Urothelium cell line (cell line): ENCODE measurements at regions not wholly inside any gene's neighbourhood (a gene's known extent, or its start where the extent isn't known, plus 50 kb on each side); places are given as distances from the start of the nearest gene placed in this dataset.

Experiments used
- DNase-seq: peaks from one replicate; pipeline ENCODE4 v3.0.0; 2011; ENCODE audit warnings: low spot score, mixed read lengths
- FAIRE-seq: peaks from 2 replicates; lab custom pipeline; 2011; peaks lifted over from hg19 to GRCh38; lab: Jason Lieb, UNC

DNA sequence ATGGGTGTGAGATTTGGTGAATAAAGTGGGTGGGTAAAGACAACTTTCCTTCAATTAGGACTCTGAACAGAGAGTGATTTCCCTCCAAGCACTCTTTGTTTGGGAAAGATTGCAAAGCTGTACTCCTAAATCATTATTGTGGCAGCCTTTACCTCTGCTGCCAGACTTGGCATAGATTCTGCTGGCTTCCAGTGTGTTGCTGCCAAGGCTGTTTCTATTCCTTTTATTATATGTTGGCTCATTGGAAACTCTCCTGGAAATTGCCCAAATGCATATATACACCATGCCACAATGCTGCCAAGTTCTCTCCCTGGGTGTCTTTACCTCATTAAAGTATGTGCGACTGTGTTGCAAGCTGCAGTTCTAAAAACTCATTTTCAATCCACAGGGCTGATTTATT is 668.0 kb downstream of the MRPL39 start:
- DNase-seq (no peak), FAIRE-seq (no peak)

DNA sequence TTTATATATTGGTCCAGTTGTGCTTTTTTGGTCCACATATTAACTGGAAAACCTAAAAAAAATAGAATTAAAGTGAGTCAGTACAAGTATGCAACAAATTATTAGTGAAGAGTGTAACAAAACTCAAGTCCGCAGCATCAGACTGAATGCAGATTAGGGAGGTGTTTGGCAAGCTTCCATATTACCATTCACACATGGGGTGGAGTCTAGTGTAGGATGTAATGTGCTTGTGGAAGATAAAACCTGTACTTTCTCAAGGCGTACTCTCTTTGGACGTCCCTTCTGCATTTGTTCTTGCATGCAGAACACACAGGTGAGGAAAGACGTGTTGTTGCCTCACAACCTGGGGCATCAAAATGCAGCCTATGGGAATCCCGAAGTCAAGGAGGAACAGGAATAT is 668.7 kb downstream of the MRPL39 start:
- DNase-seq: no peak
- no peak for FAIRE-seq

DNA sequence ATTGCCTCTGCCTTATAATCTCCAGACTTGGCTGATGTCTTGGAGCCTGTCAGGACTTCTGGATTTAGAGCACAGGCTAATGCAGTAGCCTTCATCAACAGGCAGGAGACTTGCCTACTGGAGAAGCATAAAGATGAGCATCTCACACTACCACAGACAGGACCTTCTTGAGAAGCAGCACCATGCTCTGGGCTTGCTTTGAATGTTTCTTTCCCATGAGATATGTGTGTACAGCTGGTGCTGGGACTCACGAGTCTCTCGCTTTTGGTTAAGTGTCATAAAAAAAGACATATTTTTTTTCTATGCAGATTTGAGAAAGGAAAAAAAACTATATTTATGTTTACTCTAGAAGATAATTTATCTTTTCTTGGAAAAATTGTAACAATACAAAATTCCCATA is 671.3 kb downstream of the MRPL39 start:
- no peak for DNase-seq
- FAIRE-seq: no peak

DNA sequence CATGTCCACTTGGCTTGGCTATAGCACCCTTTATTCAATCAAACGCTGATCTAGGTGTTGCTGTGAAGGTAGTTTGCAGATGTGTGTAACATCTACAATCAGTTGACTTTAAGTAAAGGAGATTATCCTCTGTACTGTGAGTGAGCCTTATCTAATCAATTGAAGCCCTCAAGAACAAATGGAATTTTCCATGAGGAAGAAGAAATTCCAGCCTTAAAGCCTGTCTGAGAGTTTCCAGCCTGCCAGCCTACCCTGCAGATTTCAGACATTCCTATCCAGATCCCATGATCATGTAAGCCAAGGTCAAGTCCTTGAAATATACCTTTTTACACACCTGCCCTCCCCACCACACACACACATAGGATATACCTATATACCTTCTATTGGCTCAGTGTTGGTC is 696.7 kb downstream of the MRPL39 start:
- DNase-seq (no peak), FAIRE-seq (no peak)

DNA sequence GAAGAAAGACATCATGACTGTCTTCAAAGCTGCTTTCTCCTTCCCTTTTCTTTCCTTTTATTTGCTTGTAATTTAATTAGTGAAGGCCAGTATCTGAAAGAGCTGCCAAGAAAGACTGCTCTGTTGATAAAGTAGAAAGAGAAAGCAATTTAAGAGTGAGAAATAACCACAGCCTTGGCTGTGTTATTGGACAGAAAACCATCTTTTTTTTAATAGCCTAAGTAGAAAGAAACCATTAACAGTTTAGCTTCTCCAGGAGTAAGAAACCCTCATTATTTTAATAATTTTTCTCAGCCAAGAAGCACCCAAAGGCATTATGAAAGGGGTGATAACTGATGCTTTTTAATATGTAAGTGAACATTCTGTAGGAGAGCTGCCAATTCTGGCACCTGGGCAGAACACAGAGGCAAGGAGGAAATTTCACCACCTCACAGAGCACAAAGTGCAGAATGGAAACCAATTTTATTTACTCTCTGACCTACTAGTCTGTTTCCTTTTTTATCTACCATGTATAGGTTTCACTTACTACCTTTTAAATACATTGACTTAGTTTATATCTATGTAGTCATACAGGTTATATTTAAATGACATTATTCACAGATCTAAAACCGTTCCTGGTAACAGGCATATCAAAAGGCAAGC is 703.2 kb downstream of the MRPL39 start:
- FAIRE-seq: no peak
- no peak for DNase-seq

DNA sequence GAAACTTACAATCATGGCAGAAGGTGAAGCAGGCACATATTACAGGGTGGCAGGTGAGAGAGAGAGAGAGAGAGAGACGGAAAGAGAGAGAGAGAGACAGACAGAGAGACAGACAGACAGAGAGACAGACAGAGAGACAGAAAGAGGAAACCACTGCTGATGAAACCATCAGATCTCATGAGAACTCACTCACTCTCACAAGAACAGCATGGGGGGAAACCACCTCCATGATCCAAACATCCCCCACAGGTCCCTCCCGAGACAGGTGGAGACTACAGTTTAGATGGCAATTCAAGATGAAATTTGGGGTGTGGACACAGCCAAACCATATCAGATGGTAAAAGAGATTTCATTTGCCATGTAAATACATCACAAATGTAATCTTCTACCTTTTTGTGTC is 708.1 kb downstream of the MRPL39 start:
- FAIRE-seq: no peak

DNA sequence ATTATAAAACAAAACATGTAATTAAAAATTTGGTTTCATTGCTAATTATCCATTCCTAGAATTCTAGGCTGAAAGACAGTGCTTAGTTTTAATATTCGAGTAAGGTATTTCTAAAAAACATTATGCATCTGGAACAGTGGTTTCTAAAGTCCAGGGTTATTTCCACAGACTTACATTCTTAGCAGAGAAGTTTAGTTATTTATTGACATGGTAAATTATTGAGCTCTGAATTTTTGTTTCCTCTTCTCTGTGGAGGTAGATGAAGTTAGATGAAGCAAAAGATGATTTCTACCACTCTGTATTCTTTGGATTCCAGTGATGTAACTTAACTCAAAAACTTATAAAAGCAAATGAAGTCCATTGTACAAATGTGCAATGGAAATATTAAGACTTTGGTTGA is 709.4 kb downstream of the MRPL39 start:
- DNase-seq (no peak), FAIRE-seq (no peak)

More for the DNA sequence above, 708.1 kb downstream of the MRPL39 start:
- no peak for DNase-seq

DNA sequence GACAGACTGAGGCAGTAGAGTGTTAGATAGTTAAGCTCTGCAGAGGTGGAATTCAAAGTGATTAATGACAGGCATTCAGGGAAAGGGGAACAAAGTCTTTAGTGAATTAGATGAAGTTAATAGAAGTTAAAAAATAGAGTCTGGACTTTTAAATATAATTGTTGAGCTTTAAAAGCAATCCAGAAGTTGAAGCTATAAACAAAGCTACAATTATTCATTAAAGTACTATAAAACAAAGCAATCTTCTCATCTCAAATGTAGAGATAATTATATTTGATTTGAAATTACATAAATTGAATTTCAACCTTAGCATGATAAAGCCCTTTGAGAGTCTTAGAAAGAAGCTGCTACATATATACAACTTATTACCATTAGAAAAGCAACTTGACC is 710.6 kb downstream of the MRPL39 start:
- FAIRE-seq: no peak
- no peak for DNase-seq

DNA sequence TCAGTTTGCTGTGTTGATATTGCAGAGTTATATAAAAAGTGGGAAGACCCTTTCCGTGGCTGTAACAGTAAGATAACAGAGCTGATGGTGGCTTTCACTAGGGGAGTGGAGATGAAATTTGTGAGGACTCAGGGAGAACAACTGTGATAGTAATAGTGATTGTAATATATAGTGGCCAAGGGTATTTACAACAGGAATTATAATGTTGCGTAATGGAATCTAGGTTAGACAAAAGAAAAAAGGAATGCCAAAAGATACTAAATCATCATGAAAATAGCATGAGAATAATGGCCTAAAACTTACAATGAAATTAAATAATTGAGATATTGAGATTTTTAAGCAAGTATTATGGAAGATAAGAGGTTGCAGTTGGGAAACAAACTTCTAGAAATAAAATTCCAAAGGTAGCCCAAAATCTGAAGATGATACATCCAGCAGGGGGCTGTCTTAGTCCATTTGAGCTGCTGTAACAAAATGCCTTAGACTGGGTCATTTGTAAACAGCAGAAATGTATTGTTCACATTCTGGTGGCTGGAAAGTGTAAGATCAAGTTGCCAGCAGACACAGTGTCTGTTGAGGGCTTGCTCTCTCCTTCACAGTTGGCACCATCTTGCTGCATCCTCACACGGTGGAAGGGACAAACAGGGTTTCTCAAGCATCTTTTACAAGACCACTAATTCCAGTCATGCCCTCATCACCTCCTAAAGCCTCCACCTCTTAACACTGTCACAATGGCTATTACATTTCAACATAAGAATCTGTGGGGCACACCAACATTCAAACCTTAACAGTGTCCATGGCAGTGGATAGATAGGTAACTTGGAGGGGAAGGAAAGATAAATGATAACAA is 711.2 kb downstream of the MRPL39 start:
- FAIRE-seq: no peak
- DNase-seq: no peak

DNA sequence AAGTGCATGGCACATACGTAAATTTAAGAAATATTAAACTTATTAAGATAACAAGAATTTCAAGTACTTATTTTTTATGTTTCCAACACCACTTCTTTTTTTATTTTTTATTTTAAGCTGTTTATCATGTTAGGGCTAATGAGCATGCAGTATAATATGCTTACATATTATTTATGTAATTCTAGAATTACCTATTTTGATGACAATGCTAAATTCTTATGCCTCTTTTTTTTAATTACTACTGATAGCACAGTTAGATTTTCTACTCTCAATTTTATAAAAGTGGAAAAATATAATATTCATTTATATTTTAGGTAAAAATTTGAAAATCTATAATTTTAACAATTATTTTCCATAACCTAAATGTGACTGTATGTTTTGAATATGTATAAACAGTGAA is 713.0 kb downstream of the MRPL39 start:
- no peak for DNase-seq

DNA sequence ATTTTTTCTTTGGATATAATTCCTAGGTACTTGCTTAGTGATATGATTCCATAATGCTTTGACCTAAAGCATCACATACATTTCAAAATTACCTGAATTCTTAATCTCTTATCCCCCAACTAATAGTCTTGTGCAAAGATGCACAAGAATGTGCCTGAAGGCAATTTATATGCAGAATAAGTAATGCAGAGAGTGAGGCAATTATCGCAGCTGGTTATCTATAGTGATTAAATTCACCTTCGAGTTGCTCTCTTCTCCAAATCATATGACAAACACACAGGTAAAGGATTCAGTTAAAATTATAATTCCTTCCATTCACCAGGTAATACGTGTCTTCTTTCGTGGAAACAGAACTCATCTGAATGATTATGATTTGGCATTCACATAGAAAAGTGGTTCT is 717.3 kb downstream of the MRPL39 start:
- no peak for FAIRE-seq
- DNase-seq: no peak

More for the DNA sequence above, 713.0 kb downstream of the MRPL39 start:
- FAIRE-seq: no peak

DNA sequence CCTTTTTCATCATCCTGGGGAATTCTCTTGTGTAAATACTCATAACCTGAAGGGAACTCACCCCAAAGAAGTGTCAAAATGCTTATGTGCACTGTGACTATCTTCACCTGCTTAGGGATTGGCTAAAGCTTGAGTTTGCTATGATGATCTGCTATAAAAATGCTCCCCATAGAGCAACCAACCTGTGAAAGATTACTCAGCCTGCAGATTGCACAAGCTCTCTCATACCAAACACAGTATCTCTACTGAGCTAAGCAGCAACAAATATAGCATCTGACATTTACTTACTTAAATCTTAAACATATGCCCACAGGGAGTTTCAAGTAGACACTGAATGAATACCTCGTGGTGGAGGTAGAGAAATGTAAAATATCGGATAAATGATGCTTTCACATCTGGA is 725.8 kb downstream of the MRPL39 start:
- no peak for DNase-seq
- no peak for FAIRE-seq

DNA sequence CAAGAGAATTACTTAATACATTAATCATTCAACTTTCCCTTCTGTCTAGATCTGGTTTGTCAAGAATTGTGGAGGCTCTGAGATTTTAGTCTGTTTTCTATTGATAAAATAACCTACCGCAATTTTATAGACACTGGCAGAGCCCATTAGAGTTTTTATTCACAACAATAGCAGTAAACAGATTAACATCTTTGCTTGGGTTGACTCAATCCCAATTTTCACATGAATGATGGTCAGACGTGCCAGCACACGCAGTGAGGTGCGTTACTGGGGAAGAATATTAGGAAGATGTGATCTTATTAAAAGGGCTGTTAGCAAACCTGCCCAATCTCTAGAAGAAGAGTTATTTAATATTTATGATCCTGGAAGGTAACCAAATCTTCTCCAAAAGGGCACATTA is 736.6 kb downstream of the MRPL39 start:
- FAIRE-seq (no peak), DNase-seq (no peak)

DNA sequence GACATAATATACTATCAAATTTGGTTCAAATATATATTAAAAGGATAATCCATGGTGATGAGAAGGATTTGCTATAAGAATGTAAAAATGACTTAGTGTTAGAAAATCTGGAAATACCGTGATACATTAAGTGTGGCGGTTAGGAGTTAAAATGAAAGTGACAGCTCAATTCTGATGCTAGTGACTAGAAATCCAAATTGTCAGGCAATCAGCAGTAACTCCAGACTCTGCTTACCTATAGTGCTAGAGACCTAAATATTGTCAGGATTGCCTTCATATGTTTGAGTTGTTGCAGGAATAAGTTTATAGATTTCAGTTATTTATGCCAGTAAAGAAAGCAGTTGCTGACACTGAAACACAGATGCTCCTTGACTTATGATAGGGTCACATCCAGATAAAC is 737.4 kb downstream of the MRPL39 start:
- DNase-seq (no peak), FAIRE-seq (no peak)

DNA sequence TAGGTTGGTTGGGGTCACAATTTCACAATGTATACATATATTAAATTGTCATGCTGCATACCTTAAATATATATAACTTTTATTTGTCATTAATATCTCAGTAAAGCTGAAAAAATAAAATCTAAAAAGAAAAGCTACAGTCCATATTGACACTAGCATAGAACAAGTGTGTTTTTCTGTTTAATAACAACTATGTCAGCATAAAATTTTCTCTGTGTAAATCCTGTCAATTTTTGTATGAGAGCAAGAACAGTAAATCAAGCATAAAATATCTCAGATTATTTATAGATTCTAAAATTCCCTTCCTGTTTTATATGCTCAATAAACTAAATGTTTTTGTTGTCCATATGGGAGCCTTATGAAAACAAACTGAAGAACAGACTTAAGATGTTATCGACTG is 739.2 kb downstream of the MRPL39 start:
- no peak for DNase-seq
- no peak for FAIRE-seq

DNA sequence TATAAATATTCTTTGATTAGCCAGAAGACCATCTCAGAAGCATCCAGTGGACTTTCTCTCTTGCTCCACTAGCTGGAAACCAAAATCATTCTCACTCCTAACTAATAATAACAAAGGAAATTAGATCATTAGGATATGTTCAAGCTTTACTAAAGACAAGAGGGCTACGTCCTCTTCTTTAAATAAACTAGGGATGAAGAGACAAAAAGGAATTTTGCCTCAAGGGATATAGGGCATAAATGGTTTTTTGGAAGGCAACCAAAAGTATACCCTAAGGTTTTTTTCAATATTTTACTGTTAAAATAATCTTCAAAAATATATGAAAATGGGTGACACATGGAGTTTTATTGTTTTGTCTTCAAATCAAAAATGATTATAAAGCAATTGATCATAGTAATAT is 745.8 kb downstream of the MRPL39 start:
- DNase-seq (no peak), FAIRE-seq (no peak)

DNA sequence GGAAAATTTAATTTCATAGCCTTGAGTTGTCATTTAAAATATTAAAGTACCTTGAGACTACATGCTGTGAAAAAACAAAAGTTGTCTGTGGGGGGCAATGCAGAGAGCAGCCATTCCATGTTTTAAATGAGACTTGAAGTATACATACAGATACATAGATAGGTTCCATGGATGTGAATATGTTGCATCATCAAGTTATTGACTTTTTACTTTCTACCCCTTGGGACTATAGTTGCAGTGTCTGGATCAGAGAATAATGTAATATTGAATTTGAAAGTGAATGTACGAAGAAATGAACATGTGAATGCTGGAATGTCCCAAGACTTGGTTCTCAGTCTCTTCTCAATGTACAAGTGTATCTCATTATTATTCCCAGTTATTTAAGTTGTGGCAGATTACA is 751.0 kb downstream of the MRPL39 start:
- no peak for DNase-seq
- FAIRE-seq: no peak

DNA sequence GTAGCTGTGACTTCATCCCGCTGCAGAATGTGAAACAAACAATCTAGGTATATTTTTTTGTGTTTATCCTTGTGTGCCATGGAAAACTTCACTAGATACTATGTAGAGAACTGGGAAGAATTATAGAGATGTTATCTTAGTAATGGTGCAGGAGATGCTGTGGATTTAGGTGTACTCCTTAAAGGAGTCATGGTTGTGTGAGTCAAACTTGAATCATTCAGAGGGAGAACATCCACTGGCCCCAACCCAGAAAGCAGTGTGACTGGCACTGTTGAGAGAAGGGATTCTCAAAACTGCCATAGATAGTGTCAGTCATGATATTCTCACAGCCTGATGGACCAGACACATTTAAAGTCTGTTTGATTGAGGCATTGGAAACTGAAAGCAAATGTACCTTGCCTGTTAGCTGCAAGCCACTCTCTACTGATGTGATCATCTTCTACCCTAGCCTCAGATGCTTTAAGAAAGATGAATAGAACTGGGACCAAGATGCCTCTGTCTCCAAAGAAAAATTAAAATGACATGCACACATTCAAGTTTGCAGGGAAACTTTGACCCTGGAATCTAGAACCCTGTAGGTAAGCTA is 754.6 kb downstream of the MRPL39 start:
- no peak for DNase-seq
- FAIRE-seq: no peak

DNA sequence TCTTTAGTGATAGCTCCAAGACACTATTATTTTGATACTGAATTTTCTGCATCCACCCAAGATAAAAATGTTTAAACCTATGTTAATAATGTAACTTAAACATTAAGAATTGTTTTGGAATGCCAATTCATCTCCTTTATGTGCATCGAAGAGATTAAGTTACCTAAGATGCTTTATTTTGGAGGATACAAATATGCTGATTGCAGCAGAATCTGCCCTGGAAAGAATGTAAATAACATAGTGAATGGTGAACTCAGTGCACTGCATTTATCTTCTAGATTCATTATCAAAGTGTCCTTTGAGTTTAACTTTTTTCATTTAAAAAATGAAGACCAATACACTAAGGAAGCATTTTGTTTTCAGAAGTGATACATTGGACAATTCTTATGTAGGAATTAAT is 757.2 kb downstream of the MRPL39 start:
- FAIRE-seq: no peak
- no peak for DNase-seq

DNA sequence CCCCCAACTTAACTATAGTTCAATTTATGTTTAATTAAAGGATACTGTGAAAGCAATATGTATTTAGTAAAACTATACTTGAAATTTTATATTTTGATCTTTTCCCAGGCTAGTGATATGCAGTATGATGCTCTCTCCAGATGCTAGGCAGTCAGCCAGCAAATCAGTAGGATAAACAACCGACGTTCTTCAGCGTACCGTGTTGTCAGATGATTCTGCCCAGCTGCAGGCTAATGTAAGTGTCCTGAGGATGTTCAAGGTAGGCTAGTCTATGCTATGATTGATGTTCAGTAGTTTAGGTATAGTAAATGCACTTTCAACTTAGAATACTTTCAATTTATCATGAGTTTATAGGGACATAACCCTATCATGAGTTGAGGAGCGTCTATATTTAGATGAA is 762.6 kb downstream of the MRPL39 start:
- DNase-seq: no peak
- FAIRE-seq: no peak

DNA sequence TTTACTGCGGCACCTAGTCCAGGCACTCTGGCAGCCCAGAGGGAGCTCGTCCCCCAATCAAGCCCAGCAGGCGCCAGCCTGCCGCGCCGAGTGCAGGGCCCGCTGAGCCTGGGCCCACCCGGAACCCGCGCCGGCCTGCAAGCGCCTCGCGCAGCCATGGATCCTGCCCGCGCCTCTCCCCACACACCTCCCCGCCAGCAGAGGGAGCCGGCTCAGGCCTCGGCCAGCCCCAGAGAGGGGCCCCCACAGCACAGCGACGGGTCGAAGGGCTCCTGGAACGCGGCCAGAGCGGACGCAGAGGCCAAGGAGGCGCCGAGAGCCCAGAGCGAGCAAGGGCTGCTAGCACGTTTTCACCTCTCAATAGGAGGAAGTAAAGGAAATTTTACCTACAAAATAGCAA is 767.0 kb downstream of the MRPL39 start:
- FAIRE-seq (no peak), DNase-seq (no peak)

DNA sequence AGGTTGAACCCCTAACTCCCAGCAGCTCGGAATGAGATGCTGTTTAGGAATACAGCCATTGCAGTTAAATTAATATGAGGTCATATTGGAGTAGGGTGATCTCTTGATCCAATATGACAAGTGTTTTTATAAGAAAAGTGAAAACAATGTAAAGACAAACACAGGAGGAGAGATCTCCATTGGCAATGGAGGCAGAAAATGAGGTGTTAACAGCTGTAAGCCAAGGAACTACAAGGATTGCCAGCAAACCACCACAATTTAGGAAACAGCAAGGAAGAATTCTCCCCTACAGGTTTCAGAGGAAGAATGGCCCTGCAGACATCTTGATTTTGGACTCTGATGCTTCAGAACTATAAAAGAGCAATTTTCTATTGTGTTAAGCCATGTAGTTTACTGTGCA is 774.3 kb downstream of the MRPL39 start:
- FAIRE-seq: no peak
- DNase-seq: no peak
